Sigmoid colon (tissue), 6 donors: ENCODE measurements at regions not wholly inside any gene's neighbourhood (a gene's known extent, or its start where the extent isn't known, plus 50 kb on each side); places are given as distances from the start of the nearest gene placed in this dataset.
A peak's percentile ranks its signal among the peaks of the same experiment; 100 is the strongest.

Source experiments
- DNase-seq: peaks from one replicate; pipeline ENCODE4 v3.0.0-alpha.2; 2019
- H3K27ac ChIP-seq, 4 donors: fragments of 200-600 bp; sonication (generic); one replicate each; pipeline ENCODE4 v1.5.1; 2016 to 2019; ENCODE audit warnings: mild to moderate bottlenecking in 1 of 4
- H3K27me3 ChIP-seq, 3 donors: fragments of 200-600 bp; sonication (generic); one replicate each; pipeline ENCODE4 v1.5.1; 2019; ENCODE audit warnings: mild to moderate bottlenecking in 1 of 3
- H3K36me3 ChIP-seq, 4 donors: fragments of 200-600 bp; sonication (generic); one replicate each; pipeline ENCODE4 v1.5.1; 2016 to 2019
- H3K4me1 ChIP-seq, 4 donors: fragments of 200-600 bp; sonication (generic); one replicate each; pipeline ENCODE4 v1.5.1; 2017 to 2019
- H3K4me3 ChIP-seq, 4 donors: fragments of 200-600 bp; sonication (generic); one replicate each; pipeline ENCODE4 v1.5.1; 2017 to 2019; ENCODE audit warnings: mild to moderate bottlenecking in 2 of 4, moderate library complexity in 1 of 4
- H3K9me3 ChIP-seq, 4 donors: fragments of 200-600 bp in 3 of 4; sonication (generic) in 3 of 4; one replicate each; pipeline versions ENCODE4 v1.5.1 to v1.6.1; 2013 to 2019
- CTCF ChIP-seq, 4 experiments: fragments of 450-650 bp in 3 of 4; fragments of 200-600 bp in 1 of 4; IDR thresholded peaks; one replicate each; pipeline ENCODE4 v1.5.1; 2016 to 2019; ENCODE audit warnings: antibody characterized with exemption in 4 of 4, mild to moderate bottlenecking in 3 of 4, moderate library complexity in 2 of 4
- EP300 ChIP-seq, 4 donors: sonication (generic); formaldehyde crosslinking; IDR thresholded peaks; one replicate each; pipeline ENCODE4 v1.6.1; 2017; ENCODE audit warnings: antibody characterized with exemption in 4 of 4
- POLR2A ChIP-seq, 2 donors: fragments of 450-650 bp; IDR thresholded peaks; one replicate each; pipeline ENCODE4 v1.6.1; 2016; ENCODE audit warnings: antibody characterized with exemption in 2 of 2, mild to moderate bottlenecking in 2 of 2, moderate library complexity in 2 of 2
- POLR2AphosphoS5 ChIP-seq, 4 donors: sonication (generic); formaldehyde crosslinking; IDR thresholded peaks; one replicate each; pipeline ENCODE4 v1.6.1; 2017; ENCODE audit warnings: antibody characterized with exemption in 4 of 4
- WGBS, 2 donors: extraction: QIAGEN DNeasy Blood & Tissue Kit; methylation state at CpG; one replicate each; pipeline ENCODE4 v1.1.7; 2013; 5-methylcytosine and 5-hydroxymethylcytosine counted together
- intact Hi-C: fragments of 100-400 bp; cut with DNase I; formaldehyde crosslinking; loops from one replicate; pipeline ENCODE4 v1.15.1; 2023
- donor health status: healthy with polysubstance abuse.
- donor health status: healthy.

GRCh38 chr12:46609674-46610073, 216.1 kb downstream of the SLC38A4 start:
- no peak for DNase-seq
- Histone ChIP-seq H3K36me3 (no peaks in the 10 kb centered on the region), H3K27ac (no peak overlapping the region), H3K4me1 (peaks cover 0 to 15% (median 10%) of the 10 kb centered on the region in 4 donors), H3K4me3 (no peak overlapping the region), H3K27me3 (no peaks in the 10 kb centered on the region), H3K9me3 (no peaks in the 10 kb centered on the region)
- intact Hi-C loops, result no loop called here
- TF ChIP-seq POLR2A (IDR thresholded peaks at IDR 0.05) (no peak), EP300 (IDR thresholded peaks at IDR 0.05) (no peak), CTCF (IDR thresholded peaks at IDR 0.05) (no peak), POLR2AphosphoS5 (IDR thresholded peaks at IDR 0.05) (no peak)
- 97 to 100% methylated on average over 2 of the region's 2 CpGs for WGBS, 2 donors

- peaks cover 0 to 15% (median 10%) of the 10 kb centered on the region in 4 donors for H3K4me1 ChIP-seq
- 66 to 84% methylated on average over 1 of the region's 1 CpG for WGBS, 2 donors
- intact Hi-C loops, result no loop called here
These were observed 216.5 kb downstream of the SLC38A4 start for GRCh38 chr12:46609273-46609623.

GRCh38 chr12:46608431-46609272, 217.1 kb downstream of the SLC38A4 start:
- H3K4me3 ChIP-seq, result no peak overlapping the region
- peak in 1 of 4 donors; percentile 16 for TF ChIP-seq POLR2AphosphoS5 (IDR thresholded peaks at IDR 0.05)
- no peak for TF ChIP-seq EP300 (IDR thresholded peaks at IDR 0.05)
- intact Hi-C loops, result no loop called here
- 80 to 84% methylated on average over 1 of the region's 1 CpG for WGBS, 2 donors
- peak overlapping the region; percentile 34 to 60 (median 38) for H3K27ac ChIP-seq
- H3K27me3 ChIP-seq, result no peaks in the 10 kb centered on the region
- H3K36me3 ChIP-seq, result no peaks in the 10 kb centered on the region
- H3K4me1 ChIP-seq, result peaks cover 0 to 15% (median 10%) of the 10 kb centered on the region in 4 donors
- no peak for DNase-seq
- no peaks in the 10 kb centered on the region for H3K9me3 ChIP-seq

More at GRCh38 chr12:46609273-46609623, 216.5 kb downstream of the SLC38A4 start:
- no peak overlapping the region for H3K4me3 ChIP-seq
- H3K27ac ChIP-seq, result peak overlapping the region in 2 of 4 donors; percentile 34 to 60
- DNase-seq, result no peak
- no peaks in the 10 kb centered on the region for H3K9me3 ChIP-seq
- TF ChIP-seq CTCF (IDR thresholded peaks at IDR 0.05), result no peak
- no peak for TF ChIP-seq POLR2AphosphoS5 (IDR thresholded peaks at IDR 0.05)
- no peak for TF ChIP-seq EP300 (IDR thresholded peaks at IDR 0.05)
- H3K27me3 ChIP-seq, result no peaks in the 10 kb centered on the region
- H3K36me3 ChIP-seq, result no peaks in the 10 kb centered on the region

GRCh38 chr12:46604684-46605083, 221.1 kb downstream of the SLC38A4 start:
- Histone ChIP-seq H3K27me3 (no peaks in the 10 kb centered on the region), H3K27ac (no peak overlapping the region), H3K4me1 (peaks cover 0 to 15% (median 10%) of the 10 kb centered on the region in 4 donors), H3K36me3 (no peaks in the 10 kb centered on the region), H3K4me3 (no peak overlapping the region), H3K9me3 (no peaks in the 10 kb centered on the region)
- no peak for DNase-seq
- intact Hi-C loops, result no loop called here
- TF ChIP-seq POLR2AphosphoS5 (IDR thresholded peaks at IDR 0.05) (no peak), EP300 (IDR thresholded peaks at IDR 0.05) (no peak), CTCF (IDR thresholded peaks at IDR 0.05) (no peak), POLR2A (IDR thresholded peaks at IDR 0.05) (no peak)
- WGBS, 2 donors, result 91 to 93% methylated on average over 4 of the region's 4 CpGs

- no peak for TF ChIP-seq CTCF (IDR thresholded peaks at IDR 0.05)
- TF ChIP-seq POLR2AphosphoS5 (IDR thresholded peaks at IDR 0.05), result no peak
- no peak for TF ChIP-seq EP300 (IDR thresholded peaks at IDR 0.05)
- no peak for TF ChIP-seq POLR2A (IDR thresholded peaks at IDR 0.05)
- Histone ChIP-seq H3K27ac (no peak overlapping the region), H3K4me1 (peaks cover 0 to 11% (median 7%) of the 10 kb centered on the region in 4 donors), H3K27me3 (no peaks in the 10 kb centered on the region), H3K4me3 (no peak overlapping the region), H3K36me3 (no peaks in the 10 kb centered on the region), H3K9me3 (no peaks in the 10 kb centered on the region)
- WGBS, 2 donors, result 81 to 95% methylated on average over 3 of the region's 3 CpGs
- DNase-seq, result no peak
- intact Hi-C loops, result no loop called here
These were observed 221.9 kb downstream of the SLC38A4 start for GRCh38 chr12:46603776-46604456.
